HG02943 (cell line): ENCODE measurements at regions not wholly inside any gene's neighbourhood (a gene's known extent, or its start where the extent isn't known, plus 50 kb on each side); places are given as distances from the start of the nearest gene placed in this dataset.
"Not testable (repeated sequence)": the region's sequence is repeated elsewhere in the genome, so short reads cannot be mapped to it uniquely, and the experiment has no call there.

ENCODE experiments used
- ATAC-seq: cut with Tn5 transposase; IDR thresholded peaks from one replicate; pipeline ENCODE4 v1.9.1; 2021; ENCODE audit warnings: mild to moderate bottlenecking, low read depth, moderate library complexity; ENCODE audit not compliant: unreplicated experiment

- ATAC-seq = no peak
Measured at GRCh38 chr10:35986756-35987502, 344.8 kb upstream of the FZD8 start.

DNA sequence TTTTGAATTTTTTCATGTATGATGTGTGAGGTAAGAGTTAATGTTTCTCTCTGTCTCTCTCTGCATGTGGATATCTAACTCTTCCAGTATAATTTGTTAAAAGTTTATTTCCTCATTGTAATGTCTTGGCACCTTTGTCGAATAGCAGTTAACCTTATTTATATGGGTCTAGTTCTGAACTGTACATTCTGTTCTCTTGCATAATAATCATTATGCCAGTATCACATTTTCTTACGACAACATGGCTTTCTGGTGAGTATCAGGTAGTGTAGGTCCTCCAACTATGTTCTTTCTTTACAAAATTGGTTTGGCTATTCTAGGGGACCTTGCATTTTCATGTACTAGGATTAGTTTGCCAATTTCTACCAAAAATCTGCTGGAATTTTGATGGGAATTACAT, 337.0 kb upstream of the FZD8 start:
- ATAC-seq = no peak

GRCh38 chr10:35973912-35974591, 332.0 kb upstream of the FZD8 start:
- not testable (repeated sequence) for ATAC-seq

DNA sequence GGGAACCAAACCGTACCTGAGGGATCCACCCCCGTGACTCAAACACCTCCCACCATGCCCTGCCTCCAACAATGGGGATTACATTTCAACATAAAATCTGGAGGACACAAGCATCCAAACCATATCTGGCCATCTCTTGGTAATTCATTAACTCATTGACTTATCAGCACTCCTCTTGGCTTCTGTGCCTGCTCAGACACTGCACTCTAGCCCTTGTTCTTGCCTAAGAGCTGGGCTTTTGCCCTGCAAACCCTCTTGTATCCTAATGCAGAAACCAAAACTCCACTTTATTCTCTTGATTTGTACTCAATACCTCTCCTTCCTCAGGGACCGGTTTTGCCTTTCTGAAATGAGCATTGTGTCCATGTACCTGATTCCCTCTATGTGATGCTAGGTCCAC, 330.2 kb upstream of the FZD8 start:
- no peak for ATAC-seq

- no peak for ATAC-seq
Measured at GRCh38 chr10:35971397-35971796, 329.3 kb upstream of the FZD8 start.

DNA sequence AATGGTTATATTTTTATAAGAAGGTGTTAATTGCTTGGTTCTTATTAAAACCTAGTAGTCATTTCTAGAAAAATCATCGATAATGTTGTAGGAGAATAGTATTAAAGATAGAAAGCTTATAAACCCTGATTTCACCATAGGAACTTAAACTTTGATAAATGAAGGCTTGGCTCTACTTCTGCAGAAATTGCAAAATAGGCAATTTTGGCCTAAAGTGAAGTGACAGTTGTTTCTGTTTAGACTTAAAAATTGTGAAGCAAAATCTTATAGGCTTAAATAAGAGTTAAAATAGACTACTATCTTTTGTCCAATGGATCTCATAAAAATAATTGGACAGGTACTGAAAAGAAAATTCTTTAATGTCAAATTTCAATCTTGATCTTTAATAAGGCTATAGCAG, 321.6 kb upstream of the FZD8 start:
- ATAC-seq = no peak

- no peak for ATAC-seq
Measured at GRCh38 chr10:35961501-35961900, 319.4 kb upstream of the FZD8 start.

DNA sequence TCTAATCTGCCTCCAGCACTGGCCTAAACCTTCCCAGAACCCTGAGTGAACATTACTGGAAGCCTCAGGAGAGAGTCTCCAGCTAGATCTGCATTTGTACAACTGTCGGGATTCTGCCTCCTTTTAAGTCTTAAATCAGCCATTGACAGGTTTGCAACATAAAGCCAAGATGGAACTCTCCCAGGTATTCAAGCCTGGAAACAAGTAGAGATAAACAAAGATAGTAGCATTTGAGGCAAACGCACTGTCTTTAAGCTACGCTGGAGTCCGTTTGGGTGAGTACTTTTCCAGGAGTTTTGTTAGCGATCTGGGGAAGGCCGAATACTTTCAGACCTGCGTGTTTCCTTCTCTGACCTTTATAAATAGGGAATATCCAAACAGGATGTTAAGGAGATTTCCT, 317.2 kb upstream of the FZD8 start:
- ATAC-seq = no peak

DNA sequence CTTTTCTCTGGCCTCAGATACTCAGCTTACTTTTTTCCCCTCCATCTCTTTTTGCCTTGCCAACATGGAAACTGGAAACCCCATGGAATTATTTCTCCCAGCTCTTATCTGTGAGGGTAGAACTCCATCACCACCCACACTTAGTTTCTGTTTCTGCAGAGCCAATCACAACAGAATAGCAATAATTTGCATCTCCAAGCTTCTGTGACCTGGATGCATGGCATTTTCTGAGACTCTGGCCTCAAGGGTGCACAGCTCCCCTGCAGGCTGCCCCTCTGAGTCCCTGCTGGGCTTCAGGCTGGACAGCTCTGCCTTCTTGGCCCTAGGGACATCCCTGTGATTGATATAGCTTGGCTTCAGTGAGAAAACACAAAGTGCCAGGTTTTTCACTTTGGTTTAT, 316.5 kb upstream of the FZD8 start:
- not testable (repeated sequence) for ATAC-seq

DNA sequence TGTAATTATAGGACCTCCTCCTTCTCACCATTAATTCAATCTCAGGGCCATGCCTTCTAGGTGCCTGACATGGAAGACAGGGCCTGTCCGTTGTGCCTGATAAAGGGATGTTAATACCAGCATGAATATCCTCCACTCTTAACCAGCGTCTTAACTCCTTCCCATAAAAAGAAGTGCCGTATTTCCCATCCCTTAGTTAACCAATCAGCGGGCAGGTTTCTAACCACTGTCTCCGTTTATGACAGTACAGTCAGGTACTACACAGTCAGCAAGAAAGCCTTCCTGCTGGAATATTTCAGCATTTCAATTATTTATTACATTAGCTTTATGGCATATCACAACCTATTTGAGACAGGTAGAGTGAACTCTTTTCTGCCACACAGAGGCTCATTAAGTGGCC, 308.6 kb upstream of the FZD8 start:
- ATAC-seq = no peak

DNA sequence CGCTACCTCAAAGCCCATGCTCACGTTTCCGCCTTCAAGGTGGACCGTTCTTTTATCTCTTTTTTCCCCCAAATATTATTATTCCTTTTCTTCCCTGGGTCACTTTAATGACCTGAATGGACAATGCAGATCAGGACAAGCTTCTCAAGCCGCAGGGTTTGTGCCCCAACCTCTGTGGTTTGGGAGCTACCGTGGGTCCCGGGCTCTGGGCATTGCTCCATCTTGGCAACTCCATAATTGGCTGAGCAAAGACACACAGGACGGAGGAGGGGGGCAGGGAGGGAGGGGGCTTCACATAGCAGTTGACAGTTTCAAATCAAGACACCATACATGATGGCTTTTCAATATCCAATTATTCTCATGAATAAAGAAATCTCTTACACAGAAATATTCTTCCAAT, 308.1 kb upstream of the FZD8 start:
- no peak for ATAC-seq

DNA sequence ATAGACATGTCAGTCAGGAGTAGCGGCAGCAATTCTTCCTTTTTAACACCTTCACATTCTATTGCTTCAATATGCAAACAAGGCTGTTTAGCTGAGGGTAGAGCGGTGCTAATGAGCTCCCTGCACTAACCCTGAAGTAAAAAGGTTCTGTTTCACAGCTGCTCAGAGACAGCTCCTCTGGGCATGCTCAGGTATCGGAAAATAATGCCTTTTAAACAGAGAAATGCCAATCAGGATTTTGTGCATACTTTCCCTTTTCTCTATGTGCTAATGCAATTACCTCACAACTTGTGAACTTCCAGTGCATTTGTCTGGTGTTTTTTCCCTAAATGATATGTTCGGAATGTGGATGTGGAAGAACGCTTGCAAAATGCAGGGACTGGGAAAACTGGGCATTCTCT, 307.7 kb upstream of the FZD8 start:
- no peak for ATAC-seq

DNA sequence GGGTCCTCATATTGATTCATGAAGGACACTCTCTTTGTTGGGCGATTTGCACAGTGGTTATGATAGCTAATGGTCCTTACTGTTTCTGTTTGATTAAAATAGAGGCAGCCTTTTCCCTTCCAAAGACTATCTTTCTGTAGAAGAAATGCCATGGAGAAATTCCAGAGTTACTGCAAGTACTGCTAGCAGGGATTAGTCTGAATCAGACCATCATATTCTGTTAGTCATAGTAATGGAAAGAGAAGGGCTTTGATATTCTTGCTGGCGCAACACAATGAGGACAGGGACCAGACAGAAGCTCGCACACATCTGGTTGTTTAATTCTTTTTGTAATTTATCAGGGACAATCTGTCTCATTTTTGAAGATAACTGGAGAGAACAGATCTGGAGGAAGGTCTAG, 304.5 kb upstream of the FZD8 start:
- ATAC-seq = no peak

GRCh38 chr10:35942057-35942456, 300.0 kb upstream of the FZD8 start:
- no peak for ATAC-seq

DNA sequence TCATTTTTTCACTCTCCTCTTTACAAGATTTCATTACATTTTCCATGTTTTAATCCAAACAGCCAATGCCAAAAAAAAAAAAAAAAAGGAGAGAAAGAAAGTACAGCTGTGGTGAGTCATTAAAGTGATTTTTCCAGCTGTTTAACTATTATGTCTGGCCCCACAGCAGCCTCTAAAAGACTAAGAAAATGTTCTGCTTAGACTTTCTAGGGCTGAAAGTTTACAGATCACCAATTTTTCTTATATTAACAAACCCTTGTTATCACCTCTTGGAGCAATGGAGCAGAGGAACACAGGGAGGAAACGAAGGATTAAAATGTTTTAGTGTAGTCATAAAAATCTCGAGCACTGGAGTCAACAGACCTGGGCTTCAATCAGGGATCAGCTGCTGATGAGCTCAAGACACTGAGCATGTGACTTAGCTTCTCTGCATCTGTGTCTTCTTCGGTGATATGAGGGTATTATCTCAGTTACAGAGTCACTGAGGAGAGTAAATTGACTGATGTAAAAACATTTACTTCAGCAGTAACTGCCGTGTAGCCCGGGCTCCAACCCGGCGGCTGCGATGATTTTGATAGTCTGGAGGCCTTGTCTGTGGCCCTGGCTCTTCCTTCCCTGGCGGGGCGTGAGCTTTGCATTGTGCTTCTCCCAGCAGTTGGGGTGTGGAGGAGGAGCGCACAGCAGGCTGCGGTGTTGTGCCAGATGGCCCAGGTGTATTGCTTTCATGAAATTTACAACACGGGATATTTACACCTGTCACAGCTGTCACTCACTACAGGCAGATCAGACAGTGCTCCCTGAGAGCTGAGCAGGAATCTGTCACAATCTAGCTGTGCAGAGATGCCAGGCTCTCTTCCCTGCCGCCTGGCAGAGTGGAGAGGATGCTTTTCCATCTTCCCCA, 298.3 kb upstream of the FZD8 start:
- no peak for ATAC-seq

DNA sequence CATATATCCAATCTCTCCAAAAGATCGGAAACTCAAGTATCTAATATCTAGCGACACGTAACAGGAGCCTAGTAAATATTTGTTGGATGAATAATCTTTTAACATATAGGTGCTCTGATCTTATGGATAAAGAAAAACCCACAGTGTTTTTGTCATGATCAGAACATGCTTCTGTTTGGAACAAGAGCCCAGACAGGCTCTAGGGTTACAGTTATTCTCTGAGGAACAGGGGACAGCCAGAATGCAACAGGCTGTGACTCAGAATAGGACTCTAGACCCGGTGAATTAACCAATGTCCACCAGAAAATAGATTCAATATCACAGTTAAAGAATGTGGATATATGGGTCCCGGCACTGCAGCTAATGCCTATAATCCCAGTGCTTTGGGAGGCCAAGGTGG, 296.1 kb upstream of the FZD8 start:
- ATAC-seq = no peak

- ATAC-seq = no peak
Measured at GRCh38 chr10:35937546-35937945, 295.4 kb upstream of the FZD8 start.

DNA sequence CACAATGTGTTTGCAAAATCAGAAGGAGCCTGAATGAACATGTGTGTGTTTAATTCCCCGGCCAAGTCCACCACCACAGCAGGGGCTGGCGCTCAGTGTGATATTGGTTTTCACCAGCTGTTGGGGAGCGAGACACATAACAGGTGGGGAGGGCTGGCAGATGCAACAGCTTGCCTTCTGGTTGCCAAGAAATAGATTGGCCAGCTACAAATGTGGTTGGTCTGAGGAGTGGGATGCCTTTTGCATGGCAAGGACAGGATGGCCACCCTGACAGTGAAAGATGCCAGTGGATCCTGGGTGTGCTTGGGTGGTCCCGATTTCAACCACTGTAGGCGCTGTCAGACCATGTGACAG, 292.5 kb upstream of the FZD8 start:
- no peak for ATAC-seq

DNA sequence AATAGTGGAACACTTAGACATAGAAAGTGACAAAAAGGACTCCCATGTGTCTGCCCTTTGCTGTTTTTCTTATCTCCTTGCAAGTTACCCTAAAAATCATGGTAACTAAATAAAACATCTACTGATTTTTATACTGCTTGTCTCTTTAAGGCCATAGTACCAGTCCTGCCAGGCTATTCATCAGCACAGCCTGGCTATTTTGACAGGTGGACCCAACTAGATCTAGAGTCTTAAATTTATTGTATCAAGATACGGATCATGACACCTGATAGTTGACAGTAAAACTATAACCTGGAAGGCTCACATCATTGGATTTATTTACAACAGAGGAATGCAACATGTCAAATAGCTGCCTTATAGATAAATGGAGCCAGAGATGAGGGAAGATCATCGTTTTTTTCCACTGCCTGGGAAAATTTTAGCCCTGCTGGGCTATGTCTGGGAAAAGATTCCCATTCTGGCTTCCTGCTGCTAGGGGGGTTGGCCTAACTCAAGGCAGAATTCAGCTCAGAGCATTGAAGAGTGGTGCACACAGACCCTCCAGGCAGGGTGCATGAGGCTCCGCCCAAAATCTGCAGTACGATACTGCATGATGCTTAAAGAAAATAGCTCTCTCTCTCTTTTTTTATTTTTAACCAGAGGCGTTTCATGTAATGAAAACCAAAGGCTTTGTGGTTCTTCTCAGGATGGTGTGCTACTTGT, 292.0 kb upstream of the FZD8 start:
- ATAC-seq = no peak

GRCh38 chr10:35933491-35933890, 291.4 kb upstream of the FZD8 start:
- no peak for ATAC-seq

- not testable (repeated sequence) for ATAC-seq
Measured at GRCh38 chr10:35929962-35930361, 287.9 kb upstream of the FZD8 start.
